GM19467 (cell line): ENCODE measurements at regions not wholly inside any gene's neighbourhood (a gene's known extent, or its start where the extent isn't known, plus 50 kb on each side); places are given as distances from the start of the nearest gene placed in this dataset.
"Not testable (repeated sequence)": the region's sequence is repeated elsewhere in the genome, so short reads cannot be mapped to it uniquely, and the experiment has no call there.

Source experiments
- ATAC-seq: cut with Tn5 transposase; IDR thresholded peaks from one replicate; pipeline ENCODE4 v1.9.1; 2021; ENCODE audit warnings: mild to moderate bottlenecking, moderate library complexity; ENCODE audit not compliant: unreplicated experiment

DNA sequence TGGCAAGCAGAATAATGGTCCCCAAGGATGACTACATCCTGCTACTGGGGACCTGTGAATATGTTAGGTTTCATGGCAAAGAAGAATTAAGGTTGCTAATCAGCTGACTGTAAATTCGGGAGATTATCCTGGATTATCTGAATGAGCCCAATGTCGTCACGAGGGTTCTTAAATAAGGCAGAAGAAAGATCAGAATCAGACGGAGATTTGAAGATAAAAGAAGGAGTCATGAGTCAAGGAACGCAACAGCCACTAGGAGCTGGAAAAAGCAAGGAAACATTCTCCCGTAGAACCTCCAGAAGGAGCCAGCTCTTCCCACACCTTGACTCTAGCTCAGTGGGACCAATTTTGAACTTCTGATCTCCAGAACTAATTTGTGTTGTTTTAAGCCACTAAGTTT lies 82.9 kb upstream of the APBB1IP start:
- ATAC-seq: no peak

DNA sequence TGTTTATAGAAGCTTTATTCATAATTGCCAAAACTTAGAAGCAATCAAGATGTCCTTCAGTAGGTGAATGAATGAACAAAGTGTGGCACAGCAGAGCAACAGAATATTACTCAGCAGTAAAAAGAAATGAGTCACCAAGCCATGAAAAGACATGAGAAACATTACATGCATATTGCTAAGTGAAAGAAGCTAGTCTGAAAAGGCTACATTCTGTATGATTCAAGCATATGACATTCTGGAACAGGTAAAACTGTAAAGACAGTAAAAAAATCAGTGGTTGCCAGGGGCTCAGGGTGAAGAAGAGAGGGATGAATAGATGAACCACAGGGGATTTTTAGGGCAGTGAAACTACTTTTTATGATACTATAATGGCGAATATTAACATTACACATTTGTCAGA lies 80.9 kb upstream of the APBB1IP start:
- no peak for ATAC-seq

DNA sequence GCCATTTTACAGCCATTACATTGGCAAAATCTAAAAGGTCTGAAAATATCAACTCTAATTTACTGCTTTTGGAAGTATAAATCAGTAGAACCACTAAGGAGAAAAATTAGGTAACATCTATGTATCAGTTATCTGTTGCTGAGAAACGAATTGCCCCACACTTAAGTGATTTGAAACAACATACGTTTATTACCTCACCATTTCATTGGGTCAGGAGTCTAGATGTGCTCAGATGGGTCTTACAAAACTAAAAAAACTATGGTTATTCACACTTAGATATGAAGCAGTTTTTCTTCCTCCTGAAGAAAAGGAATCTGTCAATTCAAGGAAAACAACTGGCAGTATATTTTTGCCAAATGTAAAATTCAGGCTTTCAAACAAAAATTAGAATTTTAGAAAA lies 80.1 kb upstream of the APBB1IP start:
- ATAC-seq: no peak

- no peak for ATAC-seq
Measured at GRCh38 chr10:26359670-26360069, 78.5 kb upstream of the APBB1IP start.

DNA sequence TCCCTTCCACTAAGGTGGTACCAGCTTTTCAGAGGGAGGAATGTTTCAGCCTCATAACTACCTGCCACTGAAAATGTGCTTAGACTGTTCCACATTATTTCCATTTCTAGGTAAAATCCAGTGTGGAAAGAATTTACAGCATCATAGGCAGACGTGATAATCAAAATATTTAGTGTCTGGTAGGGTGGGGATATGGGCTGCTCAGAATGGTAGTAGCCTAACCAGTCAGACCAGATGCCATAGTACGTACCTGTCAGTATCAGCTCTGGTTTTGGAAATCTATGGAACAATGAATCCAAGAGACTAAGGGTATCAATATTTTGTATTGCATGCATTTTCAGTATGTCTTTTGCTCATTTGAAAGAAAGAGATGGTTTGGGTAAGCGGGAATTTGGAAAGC lies 76.8 kb upstream of the APBB1IP start:
- ATAC-seq: no peak

GRCh38 chr10:26361971-26362370 lies 76.2 kb upstream of the APBB1IP start:
- ATAC-seq: no peak

- no peak for ATAC-seq
Measured at GRCh38 chr10:26365681-26366358, 72.3 kb upstream of the APBB1IP start.

- not testable (repeated sequence) for ATAC-seq
Measured at GRCh38 chr10:26367035-26367434, 71.1 kb upstream of the APBB1IP start.

- no peak for ATAC-seq
Measured at GRCh38 chr10:26367771-26368170, 70.4 kb upstream of the APBB1IP start.

GRCh38 chr10:26368463-26368862 lies 69.7 kb upstream of the APBB1IP start:
- no peak for ATAC-seq

DNA sequence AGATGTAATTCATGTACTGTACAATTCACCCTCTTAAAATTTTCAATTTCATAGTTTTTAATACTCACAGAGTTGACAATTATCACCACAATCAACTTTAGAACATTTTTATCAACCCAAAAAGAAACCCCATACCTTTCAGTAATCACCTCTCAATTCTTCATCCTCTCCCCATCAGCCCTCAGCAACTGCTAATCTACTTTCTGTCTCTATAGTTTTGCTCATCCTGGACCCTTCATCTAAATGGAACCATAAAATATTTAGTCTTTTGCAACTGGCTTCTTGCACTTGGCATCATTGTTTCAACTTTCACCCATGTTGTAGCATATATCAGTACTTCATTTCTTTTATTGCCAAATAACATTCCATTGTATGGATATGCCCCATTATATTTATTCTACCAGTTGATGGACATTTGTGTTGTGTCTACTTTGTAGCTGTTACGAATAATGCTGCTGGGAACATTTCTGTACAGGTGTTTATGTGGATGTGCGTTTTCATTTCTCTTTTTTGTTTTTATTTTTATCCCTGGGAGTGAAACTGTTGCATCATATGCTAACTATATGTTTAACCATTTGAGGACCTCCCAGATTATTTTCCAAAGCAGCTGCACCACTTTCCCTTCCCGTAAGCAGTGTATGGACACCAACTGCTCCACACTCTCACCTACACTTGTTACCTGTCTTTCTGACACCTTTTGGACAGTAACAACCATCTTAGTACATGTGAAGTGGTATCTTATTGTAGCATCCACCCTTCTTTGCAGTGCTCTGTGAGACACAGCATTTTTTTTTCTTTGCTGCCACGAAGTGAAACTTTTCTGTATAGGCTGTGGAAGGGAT lies 65.4 kb upstream of the APBB1IP start:
- ATAC-seq: peak; percentile 55

DNA sequence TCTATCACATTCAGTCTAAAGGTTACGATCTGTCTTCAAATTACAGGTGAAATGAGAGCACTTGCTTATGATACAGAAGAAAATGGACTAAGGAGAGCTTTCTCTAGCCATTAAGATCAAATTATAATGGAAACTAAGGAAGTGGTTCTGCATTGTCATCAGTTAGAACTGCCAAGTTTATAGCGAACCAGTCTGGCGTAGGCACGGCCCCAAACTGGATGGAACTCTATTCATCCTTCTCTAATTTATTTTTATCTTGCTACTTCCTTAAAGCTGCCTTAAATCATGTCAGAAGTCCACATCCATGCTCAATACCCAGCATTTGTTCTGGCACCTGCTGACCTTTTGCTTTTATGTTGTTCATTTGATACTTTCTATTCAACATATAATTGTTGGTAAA lies 63.7 kb upstream of the APBB1IP start:
- ATAC-seq: no peak

DNA sequence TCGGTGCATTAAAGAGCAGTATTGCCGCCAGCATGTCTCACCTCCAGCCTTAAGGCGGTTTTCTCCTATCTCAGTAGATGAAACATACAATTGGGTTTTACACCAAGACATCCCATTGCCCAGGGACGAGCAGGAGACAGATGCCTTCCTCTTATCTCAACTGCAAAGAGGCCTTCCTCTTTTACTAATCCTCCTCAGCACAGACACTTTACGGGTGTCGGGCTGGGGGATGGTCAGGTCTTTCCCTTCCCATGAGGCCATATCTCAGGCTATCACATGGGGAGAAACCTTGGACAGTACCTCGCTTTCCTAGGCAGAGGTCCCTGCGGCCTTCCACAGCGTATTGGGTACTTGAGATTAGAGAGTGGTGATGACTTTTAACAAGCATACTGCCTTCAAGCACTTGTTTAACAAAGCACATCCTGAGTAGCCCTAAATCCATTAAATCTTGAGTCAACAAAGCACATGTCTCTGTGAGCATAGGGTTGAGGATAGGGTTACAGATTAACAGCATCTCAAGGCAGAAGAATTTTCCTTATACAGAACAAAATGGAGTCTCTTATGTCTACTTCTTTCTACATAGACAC lies 60.8 kb upstream of the APBB1IP start:
- ATAC-seq: not testable (repeated sequence)

DNA sequence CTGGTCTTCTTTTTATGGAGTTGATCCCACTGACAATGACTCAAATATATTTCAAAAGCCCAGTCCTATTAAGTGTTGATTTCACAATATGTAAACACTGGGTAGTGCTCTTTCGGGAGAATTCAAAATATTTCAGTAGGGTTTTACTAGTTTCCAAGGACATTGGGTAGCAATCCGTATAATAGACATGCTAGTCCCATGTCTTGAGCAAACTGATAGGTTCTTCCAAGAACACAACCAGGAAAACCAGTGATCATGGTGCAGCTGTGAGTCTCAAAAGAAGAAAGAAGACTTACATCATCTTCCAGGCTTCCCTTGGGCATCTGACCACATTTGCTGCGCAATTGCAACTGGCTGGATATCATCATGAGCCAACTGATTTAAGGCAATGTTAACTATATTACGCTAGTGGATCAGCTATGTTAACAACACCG lies 59.3 kb upstream of the APBB1IP start:
- ATAC-seq: no peak

GRCh38 chr10:26380815-26381214 lies 57.3 kb upstream of the APBB1IP start:
- ATAC-seq: no peak

DNA sequence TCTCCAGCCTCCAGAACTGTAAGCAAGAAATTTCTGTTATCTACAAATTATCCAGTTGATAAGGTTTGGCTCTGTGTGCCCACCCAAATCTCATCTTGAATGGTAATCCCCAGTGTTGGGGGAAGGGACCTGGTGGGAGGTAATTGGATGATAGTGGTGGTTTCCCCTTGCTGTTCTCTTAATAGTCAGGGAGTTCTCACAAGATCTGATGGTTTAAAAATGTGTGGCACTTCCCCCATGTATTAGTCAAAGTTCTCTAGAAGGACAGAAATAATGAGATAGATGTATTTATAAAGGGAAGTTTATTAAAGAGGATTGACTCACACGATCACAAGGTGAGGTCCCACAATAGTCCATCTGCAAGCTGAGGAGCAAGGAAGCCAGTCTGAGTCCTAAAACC lies 56.2 kb upstream of the APBB1IP start:
- ATAC-seq: no peak

DNA sequence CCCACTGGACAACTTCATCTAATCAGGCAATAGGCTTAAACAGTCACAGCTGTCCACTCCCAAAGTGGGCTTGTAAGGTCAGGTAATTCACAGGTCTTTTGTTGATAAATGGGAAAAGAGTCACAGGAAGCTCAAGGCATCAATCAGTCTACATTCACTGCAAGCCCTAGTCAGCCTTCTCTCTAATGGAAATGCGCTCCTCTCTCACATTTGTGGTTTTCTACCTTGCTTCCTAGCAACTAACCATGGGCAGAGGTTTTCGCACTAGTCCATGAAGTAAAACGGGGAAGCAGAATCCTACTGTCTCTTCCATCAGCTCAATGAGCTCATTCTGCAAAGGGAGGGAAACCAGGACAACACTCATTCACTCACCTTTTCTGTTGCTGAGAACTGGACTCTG lies 53.5 kb upstream of the APBB1IP start:
- ATAC-seq: no peak

- ATAC-seq: no peak
Measured at GRCh38 chr10:26385443-26385842, 52.7 kb upstream of the APBB1IP start.

- ATAC-seq: no peak
Measured at GRCh38 chr10:26386781-26387180, 51.4 kb upstream of the APBB1IP start.
